Heart right ventricle (tissue), 16 donors: ENCODE measurements at regions not wholly inside any gene's neighbourhood (a gene's known extent, or its start where the extent isn't known, plus 50 kb on each side); places are given as distances from the start of the nearest gene placed in this dataset.

Experiments
- ATAC-seq, 8 donors: fragments of 200-7000 bp; cut with Tn5 transposase; one replicate each; pipeline ENCODE4 v1.9.1; 2020; ENCODE audit warnings: mild to moderate bottlenecking in 8 of 8, moderate library complexity in 8 of 8, moderate number of reproducible peaks in 1 of 8
- DNase-seq, 2 donors: peaks; one replicate each; pipeline ENCODE4 v3.0.0-alpha.2; 2020
- H3K27ac ChIP-seq, 10 donors: fragments of 200-600 bp; sonication (generic) in 2 of 10; one replicate each; pipeline versions ENCODE4 v1.5.0 to v1.8.0; 2020 to 2022; ENCODE audit warnings: mild to moderate bottlenecking in 3 of 10
- H3K27me3 ChIP-seq, 7 donors: fragments of 200-600 bp; one replicate each; pipeline ENCODE4 v1.8.0; 2021 to 2022; ENCODE audit warnings: mild to moderate bottlenecking in 2 of 7
- H3K36me3 ChIP-seq, 9 donors: fragments of 200-600 bp; sonication (generic) in 1 of 9; one replicate each; pipeline versions ENCODE4 v1.5.0 to v1.8.0; 2020 to 2022; ENCODE audit warnings: mild to moderate bottlenecking in 2 of 9
- H3K4me1 ChIP-seq, 9 donors: fragments of 200-600 bp; sonication (generic) in 1 of 9; one replicate each; pipeline versions ENCODE4 v1.5.0 to v1.8.0; 2020 to 2022; ENCODE audit warnings: mild to moderate bottlenecking in 4 of 9
- H3K4me3 ChIP-seq, 10 donors: fragments of 200-600 bp; sonication (generic) in 2 of 10; one replicate each; pipeline versions ENCODE4 v1.5.0 to v1.8.0; 2020 to 2022; ENCODE audit warnings: mild to moderate bottlenecking in 7 of 10, moderate library complexity in 2 of 10
- H3K9me3 ChIP-seq, 11 donors: fragments of 200-600 bp in 10 of 11; sonication (generic) in 2 of 11; one replicate each; pipeline versions ENCODE4 v1.5.0 to v1.8.0; 2013 to 2022; ENCODE audit warnings: mild to moderate bottlenecking in 2 of 11, control low read depth in 1 of 11, moderate library complexity in 1 of 11
- WGBS, 2 donors: extraction: QIAGEN DNeasy Blood & Tissue Kit; methylation state at CpG; one replicate each; pipeline ENCODE4 v1.1.7; 2013; ENCODE audit warnings: inconsistent platforms in 1 of 2; 5-methylcytosine and 5-hydroxymethylcytosine counted together
- intact Hi-C, 10 donors: fragments of 100-400 bp; cut with DNase I; formaldehyde crosslinking; loops; one replicate each; pipeline versions ENCODE4 v1.11.1 to v1.14.2; 2022
- TF ChIP-seq, protein P1 (sequence below), 9 donors: fragments of 200-600 bp; sonication (generic) in 2 of 9; IDR thresholded peaks; one replicate each; pipeline versions ENCODE4 v1.5.0 to v1.8.0; 2021 to 2022; ENCODE audit warnings: antibody characterized with exemption in 9 of 9, mild to moderate bottlenecking in 5 of 9, moderate library complexity in 1 of 9
- donor health status: Arrhythmogenic right ventricular cardiomyopathy.
- donor health status: ischemic (EF 13 %, LVEDD 7.1; RV severe dilation, severe dysfunction).
- donor health status: healthy with polysubstance abuse.
- donor health status: DM: no; HTN: yes; CAD: no.
- donor health status: DM: no; HTN: no; CAD: no.
- donor health status: ischemic (EF 25% LVEDD 6.9; RV normal size, moderate dysfunction).
- donor health status: ischemic (EF 25% LVEDD 5.7; RV mildly dilated, moderate dysfunction).
- donor health status: healthy.
- donor health status: DM: yes; HTN: yes; CAD: no.
- donor health status: Ischemic cardiomyopathy.
- donor health status: ischemic (EF 35%, LVEDD 5.7; RV mildly dilated, moderate dysfunction).
- donor health status: nonischemic (EF 11% LVEDD 7.7; RV severe dilation, severe dysfunction).
- donor health status: DM: yes; HTN: yes; CAD: no.
- donor health status: PGD.
- donor health status: ischemic (EF 29% LVEDD 5.4; RV normal size, mild dysfunction).
- donor health status: nonischemic (EF 23%, LVEDD 6.1; RV moderate dilation, normal function).

GRCh38 chr17:51397361-51398127, 137.2 kb downstream of the UTP18 start:
- DNase-seq (no peak), ATAC-seq (no peak)
- Histone ChIP-seq H3K4me1 (no peaks in the 10 kb centered on the region), H3K27me3 (peaks cover 0 to 4% (median 0%) of the 10 kb centered on the region in 7 donors), H3K27ac (no peak overlapping the region), H3K9me3 (no peaks in the 10 kb centered on the region), H3K4me3 (no peak overlapping the region), H3K36me3 (no peaks in the 10 kb centered on the region)
- 66 to 69% methylated on average over 8 of the region's 8 CpGs for WGBS, 2 donors
- TF ChIP-seq, protein P1, sequence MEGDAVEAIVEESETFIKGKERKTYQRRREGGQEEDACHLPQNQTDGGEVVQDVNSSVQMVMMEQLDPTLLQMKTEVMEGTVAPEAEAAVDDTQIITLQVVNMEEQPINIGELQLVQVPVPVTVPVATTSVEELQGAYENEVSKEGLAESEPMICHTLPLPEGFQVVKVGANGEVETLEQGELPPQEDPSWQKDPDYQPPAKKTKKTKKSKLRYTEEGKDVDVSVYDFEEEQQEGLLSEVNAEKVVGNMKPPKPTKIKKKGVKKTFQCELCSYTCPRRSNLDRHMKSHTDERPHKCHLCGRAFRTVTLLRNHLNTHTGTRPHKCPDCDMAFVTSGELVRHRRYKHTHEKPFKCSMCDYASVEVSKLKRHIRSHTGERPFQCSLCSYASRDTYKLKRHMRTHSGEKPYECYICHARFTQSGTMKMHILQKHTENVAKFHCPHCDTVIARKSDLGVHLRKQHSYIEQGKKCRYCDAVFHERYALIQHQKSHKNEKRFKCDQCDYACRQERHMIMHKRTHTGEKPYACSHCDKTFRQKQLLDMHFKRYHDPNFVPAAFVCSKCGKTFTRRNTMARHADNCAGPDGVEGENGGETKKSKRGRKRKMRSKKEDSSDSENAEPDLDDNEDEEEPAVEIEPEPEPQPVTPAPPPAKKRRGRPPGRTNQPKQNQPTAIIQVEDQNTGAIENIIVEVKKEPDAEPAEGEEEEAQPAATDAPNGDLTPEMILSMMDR (IDR thresholded peaks at IDR 0.05) = no peak
- intact Hi-C loops = no loop called here

DNA sequence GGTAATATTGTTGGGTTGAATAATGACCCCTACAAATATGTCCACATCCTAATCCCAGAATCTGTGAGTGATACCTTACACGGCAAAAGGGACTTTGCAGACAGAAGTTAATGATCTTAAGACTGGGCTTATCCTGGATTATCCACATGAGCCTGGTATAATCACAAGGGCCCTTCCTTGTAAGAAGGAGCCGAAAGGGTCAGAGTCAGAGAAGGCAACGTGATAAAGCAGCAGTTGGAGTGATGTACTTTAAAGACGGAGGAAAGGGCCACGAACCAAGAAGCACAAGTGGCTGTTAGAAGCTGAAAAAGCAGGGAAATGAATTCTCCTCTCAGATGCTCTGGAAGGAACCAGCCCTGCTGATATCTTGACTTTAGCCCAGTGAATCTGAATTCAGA, 137.8 kb downstream of the UTP18 start:
- H3K4me3 ChIP-seq = no peak overlapping the region
- WGBS, 2 donors = 65 to 71% methylated on average over 5 of the region's 5 CpGs
- no peaks in the 10 kb centered on the region for H3K36me3 ChIP-seq
- no peak for ATAC-seq
- H3K27ac ChIP-seq = no peak overlapping the region
- H3K9me3 ChIP-seq = no peaks in the 10 kb centered on the region
- no peak for DNase-seq
- intact Hi-C loops = no loop called here
- peaks cover 0 to 4% (median 0%) of the 10 kb centered on the region in 7 donors for H3K27me3 ChIP-seq
- TF ChIP-seq, protein P1 (IDR thresholded peaks at IDR 0.05) = no peak
- no peaks in the 10 kb centered on the region for H3K4me1 ChIP-seq

DNA sequence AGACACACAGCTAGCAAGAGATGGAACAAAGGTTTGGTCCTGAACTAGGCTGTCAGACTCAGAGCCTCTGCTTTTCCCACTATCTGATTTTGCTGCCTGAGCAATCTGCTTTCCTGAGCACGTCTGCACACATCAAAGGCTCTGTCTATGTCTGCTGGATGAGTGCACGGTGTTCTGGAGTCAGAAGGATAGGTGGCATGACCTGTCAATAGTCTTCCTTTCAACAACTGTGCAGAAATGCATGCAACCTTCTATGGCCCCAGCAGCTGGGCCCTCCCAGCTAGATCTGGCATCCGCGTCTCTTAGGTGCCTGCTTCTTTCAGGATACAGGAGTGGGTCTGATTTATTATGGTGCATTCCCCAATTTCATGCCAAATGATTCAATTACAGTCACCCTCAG, 138.3 kb downstream of the UTP18 start:
- no peak for DNase-seq
- TF ChIP-seq, protein P1 (IDR thresholded peaks at IDR 0.05) = no peak
- Histone ChIP-seq H3K4me3 (no peak overlapping the region), H3K27ac (no peak overlapping the region), H3K27me3 (peaks cover 0 to 4% (median 0%) of the 10 kb centered on the region in 7 donors), H3K9me3 (no peaks in the 10 kb centered on the region), H3K36me3 (no peaks in the 10 kb centered on the region), H3K4me1 (no peaks in the 10 kb centered on the region)
- ATAC-seq = no peak
- WGBS, 2 donors = 40 to 48% methylated on average over 4 of the region's 4 CpGs
- intact Hi-C loops = no loop called here

DNA sequence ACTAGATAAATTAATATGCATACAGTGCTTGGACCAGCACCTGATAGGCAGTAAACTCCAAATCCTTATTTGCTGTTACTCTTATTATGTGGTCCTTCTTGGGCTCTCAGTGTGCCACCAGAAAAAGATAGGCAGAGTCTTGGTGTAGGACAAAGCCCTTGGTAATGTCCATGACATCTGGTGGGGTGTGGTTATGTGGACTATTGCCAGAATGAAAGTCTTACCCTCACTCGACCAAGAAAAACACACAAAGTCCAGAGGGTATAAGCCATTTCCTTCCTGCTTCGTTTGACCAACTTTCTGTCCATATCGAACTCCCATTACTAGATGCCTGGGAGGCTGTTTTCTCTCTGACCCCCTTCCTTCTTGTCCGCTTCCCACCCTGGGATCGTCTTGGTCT, 140.9 kb downstream of the UTP18 start:
- Histone ChIP-seq H3K4me3 (no peak overlapping the region), H3K27ac (no peak overlapping the region), H3K9me3 (no peaks in the 10 kb centered on the region), H3K27me3 (peaks cover 0 to 3% (median 0%) of the 10 kb centered on the region in 7 donors), H3K4me1 (no peaks in the 10 kb centered on the region), H3K36me3 (no peaks in the 10 kb centered on the region)
- no peak for ATAC-seq
- DNase-seq = no peak
- TF ChIP-seq, protein P1 (IDR thresholded peaks at IDR 0.05) = no peak
- intact Hi-C loops = no loop called here
- 50 to 51% methylated on average over 5 of the region's 5 CpGs for WGBS, 2 donors
